ENCODE measurements at regions not wholly inside any gene's neighbourhood (a gene's known extent, or its start where the extent isn't known, plus 50 kb on each side); places are given as distances from the start of the nearest gene placed in this dataset.

DNA sequence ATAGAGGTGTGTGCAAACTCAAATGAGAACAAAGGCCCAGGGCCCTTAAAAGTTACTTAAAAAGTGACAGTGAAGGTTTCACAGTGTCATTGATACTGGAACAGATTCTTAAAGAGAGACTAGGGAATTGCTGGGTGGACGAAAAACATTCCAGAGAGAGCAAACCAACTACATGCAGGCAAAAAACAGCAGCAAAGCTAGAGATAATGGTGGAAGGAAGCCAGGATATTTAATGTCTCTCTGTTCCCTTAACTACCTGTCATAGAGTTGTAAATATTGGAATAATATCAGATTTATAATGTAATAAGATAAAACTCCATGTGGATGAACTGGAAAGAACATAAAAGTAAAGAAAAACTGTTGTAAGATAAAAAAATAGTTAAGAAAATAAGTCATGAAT is 508.6 kb downstream of the TAF11L14 start:
- DNase-seq (ENCODE audit: low read depth): no peak
- TF ChIP-seq, protein P1, sequence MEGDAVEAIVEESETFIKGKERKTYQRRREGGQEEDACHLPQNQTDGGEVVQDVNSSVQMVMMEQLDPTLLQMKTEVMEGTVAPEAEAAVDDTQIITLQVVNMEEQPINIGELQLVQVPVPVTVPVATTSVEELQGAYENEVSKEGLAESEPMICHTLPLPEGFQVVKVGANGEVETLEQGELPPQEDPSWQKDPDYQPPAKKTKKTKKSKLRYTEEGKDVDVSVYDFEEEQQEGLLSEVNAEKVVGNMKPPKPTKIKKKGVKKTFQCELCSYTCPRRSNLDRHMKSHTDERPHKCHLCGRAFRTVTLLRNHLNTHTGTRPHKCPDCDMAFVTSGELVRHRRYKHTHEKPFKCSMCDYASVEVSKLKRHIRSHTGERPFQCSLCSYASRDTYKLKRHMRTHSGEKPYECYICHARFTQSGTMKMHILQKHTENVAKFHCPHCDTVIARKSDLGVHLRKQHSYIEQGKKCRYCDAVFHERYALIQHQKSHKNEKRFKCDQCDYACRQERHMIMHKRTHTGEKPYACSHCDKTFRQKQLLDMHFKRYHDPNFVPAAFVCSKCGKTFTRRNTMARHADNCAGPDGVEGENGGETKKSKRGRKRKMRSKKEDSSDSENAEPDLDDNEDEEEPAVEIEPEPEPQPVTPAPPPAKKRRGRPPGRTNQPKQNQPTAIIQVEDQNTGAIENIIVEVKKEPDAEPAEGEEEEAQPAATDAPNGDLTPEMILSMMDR (conservative IDR thresholded peaks at IDR 0.05; ENCODE audit: control insufficient read depth, insufficient read depth, low read depth, low read length): no peak
- H3K4me3 ChIP-seq (ENCODE audit: control insufficient read depth, low read depth, low read length): no peak overlapping the region

DNA sequence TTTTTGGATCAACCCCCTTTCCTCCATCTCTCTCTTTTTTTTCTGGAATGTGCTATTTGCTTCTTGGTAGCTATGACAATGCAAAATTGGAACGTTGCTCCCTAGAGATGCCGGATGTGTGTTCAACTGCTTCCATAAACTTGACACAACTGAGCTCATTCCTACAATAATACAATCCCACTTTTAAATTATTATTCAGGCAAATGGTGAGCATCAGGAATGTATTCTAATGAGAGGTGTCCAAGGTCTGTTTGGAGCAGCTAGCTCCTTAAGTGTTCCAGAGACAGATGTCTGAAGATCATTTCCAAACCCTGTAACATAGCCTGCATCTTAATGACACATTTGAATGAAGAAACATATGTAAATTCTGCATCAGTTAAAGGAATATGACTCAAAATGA is 518.4 kb downstream of the TAF11L14 start:
- TF ChIP-seq, protein P1 (conservative IDR thresholded peaks at IDR 0.05; ENCODE audit: control insufficient read depth, insufficient read depth, low read depth, low read length): no peak
- no peak for DNase-seq (ENCODE audit: low read depth)
- no peak overlapping the region for H3K4me3 ChIP-seq (ENCODE audit: control insufficient read depth, low read depth, low read length)

DNA sequence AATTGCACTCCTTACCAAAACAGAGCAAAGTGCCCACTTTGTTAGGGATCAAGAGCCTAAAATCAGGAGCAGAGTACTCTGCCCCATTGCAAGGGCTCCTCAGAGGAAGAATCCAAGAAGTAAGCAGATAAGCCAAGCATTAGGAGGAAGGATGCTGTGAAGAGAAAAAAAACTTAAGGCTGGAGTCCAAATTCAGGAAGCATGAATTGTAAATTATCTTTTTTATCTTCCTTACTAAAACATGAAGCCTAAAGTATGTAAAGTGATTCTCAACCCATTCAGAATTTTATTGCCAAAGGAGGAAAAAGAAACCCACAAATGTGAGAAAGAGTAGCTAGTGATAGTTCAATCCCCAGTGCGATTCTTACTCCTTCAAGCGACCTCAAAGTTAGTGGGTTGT is 523.9 kb downstream of the TAF11L14 start:
- TF ChIP-seq, protein P1 (conservative IDR thresholded peaks at IDR 0.05; ENCODE audit: control insufficient read depth, insufficient read depth, low read depth, low read length): no peak
- no peak for DNase-seq (ENCODE audit: low read depth)

DNA sequence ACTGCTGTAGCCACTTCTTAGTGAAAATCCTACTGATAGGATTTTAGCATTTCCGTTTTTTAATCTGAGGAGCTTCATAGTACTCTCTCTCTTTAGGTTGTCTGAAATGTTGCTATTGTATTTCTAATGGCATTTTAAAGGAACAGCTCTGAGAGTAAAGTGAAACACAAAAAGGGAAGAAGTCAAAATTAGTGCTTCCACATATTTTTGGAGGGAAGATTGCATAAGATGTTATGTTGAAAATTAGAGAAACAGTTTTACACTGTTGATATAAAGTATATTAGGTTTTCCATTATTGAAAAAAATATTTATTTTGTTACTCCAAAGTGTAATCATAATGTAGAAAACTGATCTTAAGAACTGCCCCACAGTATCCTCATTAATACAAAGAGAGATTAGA is 525.1 kb downstream of the TAF11L14 start:
- TF ChIP-seq, protein P1 (conservative IDR thresholded peaks at IDR 0.05; ENCODE audit: control insufficient read depth, insufficient read depth, low read depth, low read length): no peak
- DNase-seq (ENCODE audit: low read depth): no peak
- no peak overlapping the region for H3K4me3 ChIP-seq (ENCODE audit: control insufficient read depth, low read depth, low read length)

More for the DNA sequence above, 523.9 kb downstream of the TAF11L14 start:
- no peak overlapping the region for H3K4me3 ChIP-seq (ENCODE audit: control insufficient read depth, low read depth, low read length)

DNA sequence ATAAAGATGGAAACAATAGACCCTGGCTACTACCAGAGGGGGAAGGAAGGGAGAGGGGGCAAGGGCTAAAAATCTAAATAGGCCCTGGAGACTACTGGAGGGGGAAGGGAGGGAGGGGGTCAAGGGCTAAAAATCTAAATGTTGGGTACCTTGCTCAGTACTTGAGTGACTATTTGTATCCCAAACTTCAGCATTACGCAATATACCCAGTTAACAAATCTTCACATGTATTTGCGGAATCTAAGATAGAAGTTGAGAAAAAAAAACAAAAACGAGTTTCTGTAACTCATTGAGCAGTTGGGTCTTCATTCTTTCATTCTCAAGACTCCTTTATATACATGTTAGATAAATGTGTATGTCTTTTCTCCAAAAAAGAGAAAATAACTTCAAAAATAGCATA is 537.4 kb downstream of the TAF11L14 start:
- no peak overlapping the region for H3K4me3 ChIP-seq (ENCODE audit: control insufficient read depth, low read depth, low read length)
- DNase-seq (ENCODE audit: low read depth): no peak
- TF ChIP-seq, protein P1 (conservative IDR thresholded peaks at IDR 0.05; ENCODE audit: control insufficient read depth, insufficient read depth, low read depth, low read length): no peak

DNA sequence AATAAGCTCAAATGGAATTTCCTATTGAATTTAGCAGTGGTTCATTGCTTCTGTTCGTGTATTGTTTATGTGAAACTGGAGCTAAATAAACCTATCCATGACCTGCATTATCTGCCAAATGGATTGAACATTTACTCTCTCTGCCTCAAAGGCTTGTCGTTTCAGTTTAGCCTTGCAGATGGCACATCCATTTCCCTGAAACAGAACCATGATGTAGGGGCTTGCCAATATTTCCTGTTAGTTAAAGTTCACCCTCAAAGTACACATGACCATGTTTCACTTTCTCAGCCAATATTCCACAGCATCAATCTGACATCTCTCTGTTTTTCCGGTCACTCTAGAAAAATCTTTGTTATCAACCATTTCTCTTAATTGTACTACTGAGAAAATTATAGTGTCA is 545.3 kb downstream of the TAF11L14 start:
- no peak for DNase-seq (ENCODE audit: low read depth)
- TF ChIP-seq, protein P1 (conservative IDR thresholded peaks at IDR 0.05; ENCODE audit: control insufficient read depth, insufficient read depth, low read depth, low read length): no peak
- H3K4me3 ChIP-seq (ENCODE audit: control insufficient read depth, low read depth, low read length): no peak overlapping the region

DNA sequence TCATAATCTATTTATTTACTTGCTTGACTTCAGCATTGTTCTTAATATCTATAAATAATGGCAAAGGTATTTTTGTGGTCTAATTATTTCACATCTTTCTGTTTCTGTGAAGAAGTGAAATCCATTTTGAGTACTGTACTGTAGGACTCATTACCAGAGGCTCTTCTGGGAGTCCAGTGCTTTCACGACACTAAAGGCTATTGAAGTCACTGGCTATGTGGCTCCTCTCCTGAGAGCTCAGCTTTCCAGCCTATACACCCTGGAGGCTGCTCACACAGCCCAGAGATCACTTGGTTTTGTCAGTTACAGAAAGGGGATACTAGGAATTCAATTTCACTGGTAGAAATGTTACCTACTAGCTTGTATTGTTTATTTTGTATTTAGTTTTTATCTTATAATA is 547.3 kb downstream of the TAF11L14 start:
- H3K4me3 ChIP-seq (ENCODE audit: control insufficient read depth, low read depth, low read length): no peak overlapping the region
- no peak for DNase-seq (ENCODE audit: low read depth)
- TF ChIP-seq, protein P1 (conservative IDR thresholded peaks at IDR 0.05; ENCODE audit: control insufficient read depth, insufficient read depth, low read depth, low read length): no peak
